T-helper 2 cell treated with Interferon-gamma antibody and Interleukin-4, amounts not matched to agents 100 ng/mL and 5 ng/mL, for 36 hours (primary cell): ENCODE measurements at regions not wholly inside any gene's neighbourhood (a gene's known extent, or its start where the extent isn't known, plus 50 kb on each side); places are given as distances from the start of the nearest gene placed in this dataset.

Source experiments
- intact Hi-C: fragments of 100-400 bp; cut with micrococcal nuclease; formaldehyde crosslinking; loops from one replicate; pipeline ENCODE4 v1.15.1; 2023

DNA sequence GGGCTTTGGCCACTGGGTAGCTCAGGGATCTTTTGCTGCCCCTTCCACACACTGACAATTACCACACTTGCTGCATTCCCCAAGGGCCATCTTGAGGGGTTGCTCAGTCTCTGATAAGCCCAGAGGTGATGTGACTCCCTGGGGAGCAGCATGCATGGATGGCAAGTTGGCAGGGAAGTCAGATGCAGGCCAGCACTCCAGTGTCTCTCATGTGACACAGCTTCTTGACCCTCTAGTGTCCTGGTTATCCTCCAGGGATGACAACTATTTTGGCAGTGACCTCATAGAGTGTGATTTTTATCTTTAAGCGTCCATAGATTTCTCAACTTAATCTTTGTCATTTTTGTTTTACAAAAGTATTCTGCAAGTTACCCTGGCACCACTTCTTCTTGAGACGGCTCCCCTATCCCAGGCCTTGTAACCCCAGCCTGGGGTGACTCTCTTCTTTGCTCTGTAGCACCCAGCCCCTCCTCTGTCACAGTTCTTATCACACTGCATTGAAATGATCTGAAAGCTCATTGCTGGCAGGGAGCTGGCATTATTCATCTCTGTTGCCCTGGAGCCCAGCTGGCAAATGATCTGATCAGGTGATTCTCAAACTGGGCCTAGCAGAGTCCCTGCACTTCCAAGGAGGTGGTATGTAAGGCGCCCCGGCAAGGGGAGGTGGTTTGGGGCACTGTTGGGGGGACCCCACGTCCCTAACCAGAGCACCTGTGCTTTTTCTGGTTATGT lies 72.6 kb downstream of the TENT5C start:
- intact Hi-C loops, result no loop called here

- intact Hi-C loops, result no loop called here
Observed at GRCh38 chr1:117679299-117679698, 73.5 kb downstream of the TENT5C start.

GRCh38 chr1:117679868-117680267 lies 74.0 kb downstream of the TENT5C start:
- intact Hi-C loops, result no loop called here

DNA sequence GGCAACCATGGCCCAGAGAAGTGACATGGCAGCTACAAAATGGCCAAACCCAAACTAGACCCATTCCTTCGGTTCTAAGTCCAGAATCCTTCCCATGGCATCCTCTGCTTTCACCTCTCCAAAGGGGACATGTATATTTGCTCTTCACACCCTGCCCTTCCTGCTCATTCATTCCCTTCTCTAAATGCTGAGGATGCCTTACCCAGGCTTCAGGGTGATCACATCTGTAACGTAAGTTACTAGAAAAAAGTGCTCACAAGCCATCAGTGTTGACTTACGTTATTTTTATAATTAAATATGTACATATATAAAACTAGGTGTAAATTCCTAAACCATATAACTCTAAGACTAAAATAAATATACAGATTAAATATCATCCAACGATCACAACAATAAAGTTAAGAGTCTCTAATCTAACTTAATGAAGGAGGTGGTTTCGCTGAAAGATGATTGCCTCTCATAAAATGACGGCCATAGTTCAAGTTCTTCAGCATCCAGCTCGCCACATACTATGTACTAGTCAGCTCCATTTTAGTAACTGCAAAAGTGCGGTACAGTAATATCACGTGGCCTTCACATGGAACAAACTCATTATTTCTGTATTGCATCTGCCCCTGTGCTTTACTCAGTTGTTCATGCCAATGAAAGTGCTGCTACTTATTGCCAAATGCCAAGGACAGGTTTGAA lies 74.6 kb downstream of the TENT5C start:
- intact Hi-C loops, result no loop called here

DNA sequence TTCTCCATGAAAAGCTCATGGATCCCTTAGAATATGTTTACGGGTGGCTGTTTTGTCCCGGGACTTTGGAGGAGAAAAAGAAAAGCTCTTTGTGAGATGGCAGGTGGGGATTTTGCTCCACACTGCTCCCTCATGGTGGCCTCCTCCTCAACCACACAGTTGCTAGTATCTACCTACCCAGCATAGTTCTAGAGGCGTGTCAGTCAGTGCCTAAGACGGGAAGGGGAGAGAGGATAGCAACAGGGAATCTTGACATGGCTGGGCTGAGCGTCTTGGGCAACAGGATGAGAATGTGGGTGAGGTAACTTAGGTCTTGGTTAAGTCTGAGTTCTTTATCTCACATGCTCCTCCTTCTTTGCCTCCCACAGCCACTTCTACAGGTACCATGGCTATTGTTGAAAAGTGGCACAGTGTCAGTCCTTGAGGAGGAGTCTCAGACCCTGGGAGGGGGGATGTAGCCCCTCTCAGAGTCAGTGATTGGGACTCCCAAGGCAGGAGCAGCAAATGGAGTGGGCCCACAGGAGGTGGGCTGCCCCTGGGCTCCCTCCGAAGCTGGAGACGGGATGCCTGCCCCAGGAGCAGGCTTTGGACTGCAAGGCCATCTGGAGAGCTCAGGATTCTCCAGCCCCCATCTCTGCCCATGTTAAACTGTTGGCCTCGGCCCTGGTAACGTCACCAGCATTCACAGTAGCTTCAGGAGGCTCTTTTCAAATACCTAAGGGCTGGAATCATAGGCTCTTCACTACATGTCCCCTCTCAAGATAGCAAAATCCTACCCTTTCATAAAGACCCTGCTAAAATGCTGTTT lies 75.4 kb downstream of the TENT5C start:
- intact Hi-C loops, result no loop called here

GRCh38 chr1:117681901-117682250 lies 76.0 kb downstream of the TENT5C start:
- intact Hi-C loops, result no loop called here

DNA sequence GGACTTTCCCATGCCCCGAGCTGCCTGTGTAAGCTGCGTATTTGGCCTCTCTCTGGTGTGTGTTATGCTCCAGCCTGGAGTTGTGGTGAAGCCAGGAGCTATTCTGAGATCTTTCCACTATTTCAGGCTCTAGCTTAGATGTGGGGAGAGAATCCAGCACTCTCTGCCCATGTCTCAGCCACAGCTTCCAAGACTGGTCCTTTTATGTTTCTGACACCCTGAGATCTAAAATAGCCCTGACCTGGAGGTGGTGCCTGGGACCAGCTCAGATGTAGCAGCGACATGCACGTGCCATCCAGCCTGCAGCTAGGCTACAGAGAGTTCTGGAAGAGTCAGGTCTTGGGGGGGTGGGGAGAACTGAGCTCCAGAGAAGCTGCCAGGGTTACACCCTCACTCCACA lies 76.5 kb downstream of the TENT5C start:
- intact Hi-C loops, result no loop called here

GRCh38 chr1:117683571-117684285 lies 77.9 kb downstream of the TENT5C start:
- intact Hi-C loops, result no loop called here

DNA sequence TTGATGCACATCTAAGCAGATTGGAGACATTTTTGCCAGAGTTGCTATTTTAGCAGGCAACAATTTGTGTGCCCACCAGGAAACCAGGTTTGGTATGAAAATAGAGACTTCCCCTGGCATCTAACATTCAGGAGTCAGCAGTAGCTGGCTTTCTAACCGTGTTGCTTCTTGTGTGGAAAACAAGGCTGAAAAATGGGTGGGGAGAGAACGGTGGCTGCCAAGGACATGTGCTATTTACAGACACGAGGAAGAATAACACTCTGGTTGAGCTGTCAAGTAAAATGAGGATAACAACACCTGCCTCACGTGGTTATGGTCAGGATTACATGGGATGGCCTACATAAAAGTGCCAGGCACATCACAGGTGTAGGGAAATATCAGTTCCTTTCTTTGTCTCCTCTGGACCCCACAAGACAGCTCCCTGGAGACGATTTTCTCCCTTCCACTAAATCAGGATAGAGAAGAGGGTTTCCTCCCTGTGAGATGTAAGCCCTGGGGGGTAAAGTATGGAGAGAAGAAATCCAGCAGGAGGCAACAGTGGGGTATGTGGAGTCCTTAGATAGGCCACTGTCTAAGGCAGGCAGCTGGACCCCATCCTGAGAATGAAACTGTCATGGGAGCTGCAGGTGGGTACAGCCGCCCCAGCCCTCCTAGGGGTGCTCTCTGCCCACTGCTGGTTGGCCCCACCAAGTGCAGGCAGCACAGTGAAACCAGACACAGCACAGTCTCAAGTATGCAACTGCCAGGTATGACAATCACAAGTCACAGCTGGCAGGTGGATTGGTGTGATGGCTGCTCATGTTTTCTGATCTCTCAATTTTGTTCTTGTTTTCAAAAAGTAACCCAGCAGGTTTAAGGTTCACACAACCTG lies 80.3 kb downstream of the TENT5C start:
- intact Hi-C loops, result no loop called here

- intact Hi-C loops, result no loop called here
Observed at GRCh38 chr1:117686907-117687306, 81.1 kb downstream of the TENT5C start.

DNA sequence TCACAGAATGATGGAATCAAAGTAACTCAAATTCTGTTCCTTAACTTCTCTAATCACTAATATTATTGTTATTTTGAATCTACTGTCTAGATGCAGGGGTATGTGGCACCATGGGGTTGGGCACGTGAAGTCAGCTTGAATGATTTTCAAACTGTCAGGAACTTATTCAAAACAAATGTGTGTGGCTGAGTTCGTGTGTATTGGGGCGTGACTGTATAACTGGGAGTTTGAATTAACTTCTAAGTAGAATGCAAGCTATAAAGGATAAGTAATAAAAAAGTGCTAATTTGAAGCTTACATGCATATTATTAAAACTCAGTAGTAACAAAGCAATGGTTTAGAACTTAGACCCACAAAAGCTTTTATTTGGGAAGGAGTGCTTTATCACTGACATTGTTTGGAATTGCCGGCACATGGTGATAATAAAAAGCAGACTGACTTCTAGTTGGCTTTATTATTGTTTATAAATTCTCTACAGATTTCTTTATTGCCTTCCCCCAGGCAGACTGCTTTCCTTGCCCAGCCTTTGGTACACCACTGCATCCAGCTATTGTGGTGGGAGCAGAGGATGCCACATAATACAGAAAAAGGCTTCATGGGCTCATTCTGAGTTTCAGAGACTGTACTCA lies 84.3 kb downstream of the TENT5C start:
- intact Hi-C loops, result no loop called here

DNA sequence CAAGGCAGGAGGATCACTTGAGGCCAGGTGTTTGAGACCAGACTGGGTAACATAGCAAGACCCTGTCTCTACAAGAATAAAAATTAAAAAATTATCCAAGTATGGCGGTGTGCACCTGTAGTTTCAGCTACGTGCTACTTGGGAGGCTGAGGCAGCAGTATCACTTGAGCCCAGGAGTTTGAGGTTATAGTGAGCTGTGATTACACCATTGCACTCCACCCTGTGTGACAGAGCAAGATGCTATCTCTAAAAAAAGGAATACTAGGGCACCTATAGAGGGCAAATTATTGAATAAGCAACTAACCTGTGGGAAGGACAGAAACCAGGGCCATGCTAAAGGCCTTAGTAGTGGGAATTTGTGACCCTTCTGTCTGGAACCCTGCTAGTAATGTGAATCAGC lies 86.1 kb downstream of the TENT5C start:
- intact Hi-C loops, result no loop called here

GRCh38 chr1:117694543-117694942 lies 88.7 kb downstream of the TENT5C start:
- intact Hi-C loops, result no loop called here

- intact Hi-C loops, result no loop called here
Observed at GRCh38 chr1:117695796-117696490, 90.1 kb downstream of the TENT5C start.

DNA sequence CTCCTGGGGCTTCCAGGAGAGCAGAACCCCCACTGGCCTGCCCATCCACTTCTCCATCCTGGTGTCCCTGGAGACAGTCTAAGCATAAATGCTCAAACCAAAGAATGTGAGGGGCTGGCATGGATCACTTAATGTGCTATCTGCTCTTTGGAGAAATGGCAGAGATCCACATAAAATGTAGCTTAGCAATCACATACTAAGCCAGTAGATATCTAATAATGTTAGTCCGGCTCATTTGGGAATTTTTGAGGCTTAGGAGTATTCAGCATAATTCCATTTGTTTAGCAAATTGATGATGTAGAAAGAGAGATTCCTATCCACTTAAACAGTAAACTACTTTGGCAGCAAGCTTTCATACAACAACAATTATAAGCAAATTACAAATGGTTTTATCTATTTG lies 90.7 kb downstream of the TENT5C start:
- intact Hi-C loops, result no loop called here

DNA sequence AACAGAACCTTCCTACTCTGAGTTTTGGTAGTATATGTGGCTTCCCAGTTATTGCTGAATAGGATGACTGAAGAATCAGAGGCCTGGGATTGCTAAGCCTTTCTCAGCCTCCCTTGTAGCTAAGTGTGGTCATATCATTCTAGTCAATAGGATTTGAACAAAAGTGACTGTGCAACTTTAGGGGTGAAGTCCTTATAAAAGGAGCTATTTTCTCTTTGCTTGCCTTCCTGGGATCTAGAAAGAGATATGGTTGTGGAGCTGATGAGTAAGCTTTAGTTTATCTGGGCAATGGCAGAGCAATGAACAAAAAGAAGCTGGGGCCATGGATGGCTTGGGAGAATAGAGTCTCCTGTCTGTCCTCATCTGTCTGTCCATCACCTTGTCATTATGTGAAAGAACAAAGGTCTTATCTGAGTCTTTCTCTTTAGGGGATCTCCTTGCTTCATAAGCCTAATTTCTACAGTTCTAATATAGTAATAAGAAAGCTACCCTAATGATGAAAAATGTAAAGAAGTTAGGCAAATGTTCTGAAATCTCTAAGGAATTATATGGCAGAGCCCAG lies 91.5 kb downstream of the TENT5C start:
- intact Hi-C loops, result no loop called here

- intact Hi-C loops, result no loop called here
Observed at GRCh38 chr1:117698398-117699160, 92.7 kb downstream of the TENT5C start.

DNA sequence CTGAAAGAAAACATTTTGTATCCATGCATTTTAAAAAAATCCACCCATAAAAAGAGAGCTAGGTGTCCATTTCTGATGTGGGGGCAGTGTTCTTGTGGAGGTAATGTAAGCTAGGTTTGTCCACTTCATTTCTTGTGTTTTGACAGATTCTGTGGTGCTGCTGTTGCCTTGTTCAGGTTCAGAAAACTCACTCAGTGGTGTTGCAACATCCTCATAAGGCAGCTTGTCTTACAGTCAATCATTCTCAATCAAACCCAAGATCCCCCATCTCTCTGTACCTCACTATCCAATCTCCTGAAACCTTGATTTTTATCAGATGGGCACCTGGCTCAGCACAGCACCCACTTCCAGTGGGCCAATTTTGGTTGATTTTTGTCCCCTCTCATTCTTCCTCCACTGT lies 94.1 kb downstream of the TENT5C start:
- intact Hi-C loops, result no loop called here

- intact Hi-C loops, result no loop called here
Observed at GRCh38 chr1:117702654-117703053, 96.8 kb downstream of the TENT5C start.
